HG03457 (cell line): ENCODE measurements at regions not wholly inside any gene's neighbourhood (a gene's known extent, or its start where the extent isn't known, plus 50 kb on each side); places are given as distances from the start of the nearest gene placed in this dataset.

ENCODE experiments used
- ATAC-seq: cut with Tn5 transposase; IDR thresholded peaks from one replicate; pipeline ENCODE4 v1.9.1; 2021; ENCODE audit warnings: moderate number of reproducible peaks; ENCODE audit not compliant: unreplicated experiment

GRCh38 chr12:116401565-116401964 is 124.1 kb upstream of the MED13L start:
- no peak for ATAC-seq

- ATAC-seq, result no peak
Measured at GRCh38 chr12:116402163-116402939, 124.9 kb upstream of the MED13L start.

GRCh38 chr12:116403546-116403945 is 126.1 kb upstream of the MED13L start:
- ATAC-seq, result no peak

GRCh38 chr12:116404247-116404646 is 126.8 kb upstream of the MED13L start:
- ATAC-seq, result no peak

GRCh38 chr12:116404913-116405611 is 127.6 kb upstream of the MED13L start:
- ATAC-seq, result no peak

- no peak for ATAC-seq
Measured at GRCh38 chr12:116406529-116406928, 129.0 kb upstream of the MED13L start.

- no peak for ATAC-seq
Measured at GRCh38 chr12:116408489-116409250, 131.2 kb upstream of the MED13L start.

- ATAC-seq, result no peak
Measured at GRCh38 chr12:116411977-116412376, 134.5 kb upstream of the MED13L start.

GRCh38 chr12:116414891-116415290 is 137.4 kb upstream of the MED13L start:
- ATAC-seq, result no peak

GRCh38 chr12:116415408-116416108 is 138.1 kb upstream of the MED13L start:
- no peak for ATAC-seq

- ATAC-seq, result no peak
Measured at GRCh38 chr12:116416166-116416565, 138.7 kb upstream of the MED13L start.

GRCh38 chr12:116418551-116418950 is 140.6 kb upstream of the MAP1LC3B2 start:
- ATAC-seq, result no peak

- ATAC-seq, result no peak
Measured at GRCh38 chr12:116420227-116420880, 138.8 kb upstream of the MAP1LC3B2 start.

GRCh38 chr12:116421785-116422538 is 137.2 kb upstream of the MAP1LC3B2 start:
- no peak for ATAC-seq

- no peak for ATAC-seq
Measured at GRCh38 chr12:116423094-116423493, 136.1 kb upstream of the MAP1LC3B2 start.

- ATAC-seq, result no peak
Measured at GRCh38 chr12:116425256-116426193, 133.7 kb upstream of the MAP1LC3B2 start.

GRCh38 chr12:116426391-116427136 is 132.6 kb upstream of the MAP1LC3B2 start:
- ATAC-seq, result no peak
